ENCODE measurements at regions not wholly inside any gene's neighbourhood (a gene's known extent, or its start where the extent isn't known, plus 50 kb on each side); places are given as distances from the start of the nearest gene placed in this dataset.

DNA sequence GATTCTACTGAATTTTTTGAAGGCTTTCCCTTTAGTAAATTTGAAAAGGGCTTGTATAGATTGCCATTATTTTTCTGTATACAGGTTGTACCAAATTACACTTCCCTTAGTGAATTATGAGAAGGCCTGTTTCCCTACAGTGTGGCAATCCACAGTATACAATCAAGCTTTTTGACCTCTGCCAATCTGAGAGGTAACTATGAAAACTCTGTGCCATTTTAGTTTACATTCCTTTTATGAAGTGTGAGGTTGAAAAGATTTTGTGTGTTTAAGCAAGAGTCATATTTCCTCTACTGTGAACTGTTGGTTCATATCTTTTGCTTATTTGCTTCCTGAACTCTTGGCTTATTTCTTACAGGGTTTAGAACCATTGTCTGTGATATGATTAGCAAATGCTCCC lies 432.5 kb downstream of the KCNA4 start:
- DNase-seq (no peak), ATAC-seq (no peak)
- no peaks in the 10 kb centered on the region for H3K36me3 ChIP-seq
- H3K27me3 ChIP-seq: no peaks in the 10 kb centered on the region
- intact Hi-C loops (cut with DNase I): no loop called here
- no peak overlapping the region for H3K4me3 ChIP-seq
- peaks cover 0 to 14% (median 0%) of the 10 kb centered on the region in 11 donors for H3K9me3 ChIP-seq
- no peak overlapping the region for H3K27ac ChIP-seq
- no peaks in the 10 kb centered on the region for H3K4me1 ChIP-seq
- TF ChIP-seq, protein P1, sequence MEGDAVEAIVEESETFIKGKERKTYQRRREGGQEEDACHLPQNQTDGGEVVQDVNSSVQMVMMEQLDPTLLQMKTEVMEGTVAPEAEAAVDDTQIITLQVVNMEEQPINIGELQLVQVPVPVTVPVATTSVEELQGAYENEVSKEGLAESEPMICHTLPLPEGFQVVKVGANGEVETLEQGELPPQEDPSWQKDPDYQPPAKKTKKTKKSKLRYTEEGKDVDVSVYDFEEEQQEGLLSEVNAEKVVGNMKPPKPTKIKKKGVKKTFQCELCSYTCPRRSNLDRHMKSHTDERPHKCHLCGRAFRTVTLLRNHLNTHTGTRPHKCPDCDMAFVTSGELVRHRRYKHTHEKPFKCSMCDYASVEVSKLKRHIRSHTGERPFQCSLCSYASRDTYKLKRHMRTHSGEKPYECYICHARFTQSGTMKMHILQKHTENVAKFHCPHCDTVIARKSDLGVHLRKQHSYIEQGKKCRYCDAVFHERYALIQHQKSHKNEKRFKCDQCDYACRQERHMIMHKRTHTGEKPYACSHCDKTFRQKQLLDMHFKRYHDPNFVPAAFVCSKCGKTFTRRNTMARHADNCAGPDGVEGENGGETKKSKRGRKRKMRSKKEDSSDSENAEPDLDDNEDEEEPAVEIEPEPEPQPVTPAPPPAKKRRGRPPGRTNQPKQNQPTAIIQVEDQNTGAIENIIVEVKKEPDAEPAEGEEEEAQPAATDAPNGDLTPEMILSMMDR (IDR thresholded peaks at IDR 0.05): no peak

- no peaks in the 10 kb centered on the region for H3K36me3 ChIP-seq
- ATAC-seq: no peak
- TF ChIP-seq, protein P1 (IDR thresholded peaks at IDR 0.05): no peak
- WGBS, 2 donors: 29 to 34% methylated on average over 2 of the region's 2 CpGs
- H3K27me3 ChIP-seq: no peaks in the 10 kb centered on the region
- H3K4me1 ChIP-seq: no peaks in the 10 kb centered on the region
- H3K9me3 ChIP-seq: peaks cover 0 to 19% (median 0%) of the 10 kb centered on the region in 11 donors
- intact Hi-C loops (cut with DNase I): no loop called here
- H3K27ac ChIP-seq: no peak overlapping the region
- H3K4me3 ChIP-seq: no peak overlapping the region
- no peak for DNase-seq
Measured at GRCh38 chr11:29578806-29579205, 438.0 kb downstream of the KCNA4 start.

DNA sequence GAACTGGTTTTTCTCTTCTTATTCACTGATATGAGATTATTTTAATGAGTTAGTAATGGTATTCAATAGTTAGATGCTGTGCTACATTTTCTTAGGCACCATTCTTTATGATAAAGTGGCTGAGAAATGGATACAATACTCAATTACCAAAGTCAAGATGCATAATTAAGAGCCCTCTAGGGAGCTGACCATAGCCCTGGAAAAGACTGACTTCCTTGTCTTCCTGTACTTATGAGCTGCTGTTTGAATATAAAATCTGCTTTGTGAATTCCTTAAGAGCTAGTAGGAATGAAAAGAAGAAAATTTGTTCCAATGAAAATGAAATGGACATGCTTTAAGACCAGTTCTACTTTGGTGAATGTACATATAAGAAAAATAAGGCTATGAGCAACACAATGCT lies 452.3 kb downstream of the KCNA4 start:
- Histone ChIP-seq H3K27me3 (no peaks in the 10 kb centered on the region), H3K4me3 (no peak overlapping the region), H3K36me3 (no peaks in the 10 kb centered on the region), H3K9me3 (no peaks in the 10 kb centered on the region), H3K4me1 (no peaks in the 10 kb centered on the region), H3K27ac (no peak overlapping the region)
- intact Hi-C loops (cut with DNase I): no loop called here
- ATAC-seq: no peak
- no peak for DNase-seq
- TF ChIP-seq, protein P1 (IDR thresholded peaks at IDR 0.05): no peak

- H3K4me3 ChIP-seq: no peak overlapping the region
- WGBS, 2 donors: 60 to 94% methylated on average over 3 of the region's 3 CpGs
- intact Hi-C loops (cut with DNase I): no loop called here
- H3K27me3 ChIP-seq: no peaks in the 10 kb centered on the region
- H3K9me3 ChIP-seq: peaks cover 0 to 4% (median 0%) of the 10 kb centered on the region in 11 donors
- no peaks in the 10 kb centered on the region for H3K36me3 ChIP-seq
- H3K27ac ChIP-seq: no peak overlapping the region
- ATAC-seq: no peak
- TF ChIP-seq, protein P1 (IDR thresholded peaks at IDR 0.05): no peak
- no peak for DNase-seq
- no peaks in the 10 kb centered on the region for H3K4me1 ChIP-seq
Measured at GRCh38 chr11:29562183-29562582, 454.6 kb downstream of the KCNA4 start.

DNA sequence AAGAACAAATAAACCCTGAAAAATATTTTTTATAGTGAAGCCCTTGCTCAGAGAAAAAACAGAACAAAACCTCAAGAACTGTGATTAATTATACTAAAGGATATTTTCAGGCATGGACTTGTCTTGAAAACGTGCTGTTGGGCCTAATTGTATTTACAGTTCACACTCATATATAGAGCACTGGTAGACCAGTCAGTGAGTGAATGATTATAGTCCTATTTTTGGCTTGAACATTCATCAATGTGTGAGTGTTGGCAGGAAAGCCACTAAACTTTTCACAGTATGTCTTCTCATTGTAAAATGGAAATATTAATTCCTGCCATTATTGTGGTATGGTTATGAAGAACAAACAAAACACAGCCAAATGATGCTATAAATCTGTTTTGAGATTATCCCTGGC lies 462.8 kb downstream of the KCNA4 start:
- no peak for ATAC-seq
- 10 to 16% methylated on average over 1 of the region's 1 CpG for WGBS, 2 donors
- Histone ChIP-seq H3K27me3 (no peaks in the 10 kb centered on the region), H3K27ac (no peak overlapping the region), H3K4me1 (peaks cover 0 to 4% (median 0%) of the 10 kb centered on the region in 9 donors), H3K4me3 (no peak overlapping the region), H3K36me3 (no peaks in the 10 kb centered on the region), H3K9me3 (peaks cover 0 to 4% (median 0%) of the 10 kb centered on the region in 11 donors)
- TF ChIP-seq, protein P1 (IDR thresholded peaks at IDR 0.05): no peak
- no peak for DNase-seq
- intact Hi-C loops (cut with DNase I): no loop called here
